ENCODE measurements at regions not wholly inside any gene's neighbourhood (a gene's known extent, or its start where the extent isn't known, plus 50 kb on each side); places are given as distances from the start of the nearest gene placed in this dataset.
"Not testable (repeated sequence)": the region's sequence is repeated elsewhere in the genome, so short reads cannot be mapped to it uniquely, and the experiment has no call there.

- DNase-seq (ENCODE audit: low spot score in 2 of 2); H3K36me3 Mint-ChIP-seq; H3K4me3 Mint-ChIP-seq; ATAC-seq; H3K4me1 Mint-ChIP-seq; H3K27ac Mint-ChIP-seq: not testable (repeated sequence)
- peaks cover 20% of the 10 kb centered on the region for H3K9me3 Mint-ChIP-seq
These were observed 185.2 kb upstream of the REG3G start for GRCh38 chr2:78840311-78840710.

GRCh38 chr2:78845664-78846185 lies 179.8 kb upstream of the REG3G start:
- DNase-seq (ENCODE audit: low spot score in 2 of 2) (no peak), ATAC-seq (no peak)
- Mint-ChIP-seq H3K9me3 (peaks cover 11% of the 10 kb centered on the region), H3K27ac (no peak overlapping the region), H3K36me3 (no peaks in the 10 kb centered on the region), H3K4me3 (no peak overlapping the region), H3K4me1 (no peaks in the 10 kb centered on the region)

- Mint-ChIP-seq H3K4me3 (no peak overlapping the region), H3K36me3 (no peaks in the 10 kb centered on the region), H3K9me3 (peaks cover 17% of the 10 kb centered on the region), H3K4me1 (no peaks in the 10 kb centered on the region), H3K27ac (no peak overlapping the region)
- no peak for ATAC-seq
- no peak for DNase-seq (ENCODE audit: low spot score in 2 of 2)
These were observed 164.0 kb upstream of the REG3G start for GRCh38 chr2:78861546-78861945.

- Mint-ChIP-seq H3K4me3 (no peak overlapping the region), H3K27ac (no peak overlapping the region), H3K36me3 (no peaks in the 10 kb centered on the region), H3K4me1 (no peaks in the 10 kb centered on the region), H3K9me3 (peaks cover 22% of the 10 kb centered on the region)
- DNase-seq (ENCODE audit: low spot score in 2 of 2) (no peak), ATAC-seq (no peak)
These were observed 161.3 kb upstream of the REG3G start for GRCh38 chr2:78864205-78864604.

- Mint-ChIP-seq H3K9me3 (peaks cover 24% of the 10 kb centered on the region), H3K36me3 (no peaks in the 10 kb centered on the region), H3K4me1 (no peaks in the 10 kb centered on the region), H3K4me3 (no peak overlapping the region), H3K27ac (no peak overlapping the region)
- DNase-seq (ENCODE audit: low spot score in 2 of 2) (no peak), ATAC-seq (no peak)
These were observed 159.8 kb upstream of the REG3G start for GRCh38 chr2:78865667-78866066.

GRCh38 chr2:78870343-78870967 lies 155.0 kb upstream of the REG3G start:
- Mint-ChIP-seq H3K36me3 (no peaks in the 10 kb centered on the region), H3K4me1 (no peaks in the 10 kb centered on the region), H3K4me3 (no peak overlapping the region), H3K27ac (no peak overlapping the region), H3K9me3 (peaks cover 14% of the 10 kb centered on the region)
- DNase-seq (ENCODE audit: low spot score in 2 of 2) (no peak), ATAC-seq (no peak)

- no peak overlapping the region for H3K27ac Mint-ChIP-seq
- H3K36me3 Mint-ChIP-seq = no peaks in the 10 kb centered on the region
- ATAC-seq (no peak), DNase-seq (ENCODE audit: low spot score in 2 of 2) (no peak)
- no peaks in the 10 kb centered on the region for H3K4me1 Mint-ChIP-seq
- H3K4me3 Mint-ChIP-seq = no peak overlapping the region
- H3K9me3 Mint-ChIP-seq = peaks cover 12% of the 10 kb centered on the region
These were observed 152.0 kb upstream of the REG3G start for GRCh38 chr2:78873526-78873925.

GRCh38 chr2:78876316-78876688 lies 149.2 kb upstream of the REG3G start:
- Mint-ChIP-seq H3K9me3 (peaks cover 3% of the 10 kb centered on the region), H3K4me3 (no peak overlapping the region), H3K36me3 (no peaks in the 10 kb centered on the region), H3K27ac (no peak overlapping the region), H3K4me1 (no peaks in the 10 kb centered on the region)
- DNase-seq (ENCODE audit: low spot score in 2 of 2) = no peak
- no peak for ATAC-seq

- H3K4me1 Mint-ChIP-seq = no peaks in the 10 kb centered on the region
- H3K9me3 Mint-ChIP-seq = peaks cover 22% of the 10 kb centered on the region
- ATAC-seq (no peak), DNase-seq (ENCODE audit: low spot score in 2 of 2) (no peak)
- H3K27ac Mint-ChIP-seq = no peak overlapping the region
- no peak overlapping the region for H3K4me3 Mint-ChIP-seq
- H3K36me3 Mint-ChIP-seq = no peaks in the 10 kb centered on the region
These were observed 138.1 kb upstream of the REG3G start for GRCh38 chr2:78887446-78887845.

GRCh38 chr2:78890935-78891334 lies 134.6 kb upstream of the REG3G start:
- H3K4me1 Mint-ChIP-seq = no peaks in the 10 kb centered on the region

GRCh38 chr2:78892295-78892694 lies 133.2 kb upstream of the REG3G start:
- Mint-ChIP-seq H3K9me3 (peaks cover 28% of the 10 kb centered on the region), H3K4me3 (no peak overlapping the region), H3K4me1 (no peaks in the 10 kb centered on the region), H3K27ac (no peak overlapping the region), H3K36me3 (no peaks in the 10 kb centered on the region)
- DNase-seq (ENCODE audit: low spot score in 2 of 2) (no peak), ATAC-seq (no peak)

More at GRCh38 chr2:78890935-78891334, 134.6 kb upstream of the REG3G start:
- no peak overlapping the region for H3K27ac Mint-ChIP-seq
- H3K4me3 Mint-ChIP-seq = no peak overlapping the region
- ATAC-seq (no peak), DNase-seq (ENCODE audit: low spot score in 2 of 2) (no peak)
- H3K9me3 Mint-ChIP-seq = peaks cover 24% of the 10 kb centered on the region
- H3K36me3 Mint-ChIP-seq = no peaks in the 10 kb centered on the region

GRCh38 chr2:78895022-78895421 lies 130.5 kb upstream of the REG3G start:
- H3K36me3 Mint-ChIP-seq = no peaks in the 10 kb centered on the region
- no peak overlapping the region for H3K27ac Mint-ChIP-seq
- H3K9me3 Mint-ChIP-seq = peaks cover 29% of the 10 kb centered on the region
- no peak overlapping the region for H3K4me3 Mint-ChIP-seq
- no peaks in the 10 kb centered on the region for H3K4me1 Mint-ChIP-seq
- no peak for ATAC-seq
- no peak for DNase-seq (ENCODE audit: low spot score in 2 of 2)

GRCh38 chr2:78896536-78896935 lies 129.0 kb upstream of the REG3G start:
- no peak for ATAC-seq
- H3K4me1 Mint-ChIP-seq = no peaks in the 10 kb centered on the region
- DNase-seq (ENCODE audit: low spot score in 2 of 2) = no peak
- no peak overlapping the region for H3K4me3 Mint-ChIP-seq
- peaks cover 26% of the 10 kb centered on the region for H3K9me3 Mint-ChIP-seq
- H3K27ac Mint-ChIP-seq = no peak overlapping the region
- H3K36me3 Mint-ChIP-seq = no peaks in the 10 kb centered on the region

GRCh38 chr2:78907089-78907488 lies 118.4 kb upstream of the REG3G start:
- no peak overlapping the region for H3K4me3 Mint-ChIP-seq
- H3K36me3 Mint-ChIP-seq = no peaks in the 10 kb centered on the region
- peaks cover 8% of the 10 kb centered on the region for H3K9me3 Mint-ChIP-seq
- H3K4me1 Mint-ChIP-seq = no peaks in the 10 kb centered on the region
- ATAC-seq (no peak), DNase-seq (ENCODE audit: low spot score in 2 of 2) (no peak)
- no peak overlapping the region for H3K27ac Mint-ChIP-seq

GRCh38 chr2:78908973-78909372 lies 116.5 kb upstream of the REG3G start:
- ATAC-seq (no peak), DNase-seq (ENCODE audit: low spot score in 2 of 2) (no peak)
- Mint-ChIP-seq H3K9me3 (peaks cover 12% of the 10 kb centered on the region), H3K36me3 (no peaks in the 10 kb centered on the region), H3K4me1 (no peaks in the 10 kb centered on the region), H3K27ac (no peak overlapping the region), H3K4me3 (no peak overlapping the region)

- no peaks in the 10 kb centered on the region for H3K4me1 Mint-ChIP-seq
- DNase-seq (ENCODE audit: low spot score in 2 of 2) (no peak), ATAC-seq (no peak)
- no peaks in the 10 kb centered on the region for H3K36me3 Mint-ChIP-seq
- H3K27ac Mint-ChIP-seq = no peak overlapping the region
- no peak overlapping the region for H3K4me3 Mint-ChIP-seq
- peaks cover 14% of the 10 kb centered on the region for H3K9me3 Mint-ChIP-seq
These were observed 115.1 kb upstream of the REG3G start for GRCh38 chr2:78910376-78910775.

GRCh38 chr2:78913257-78913656 lies 112.2 kb upstream of the REG3G start:
- Mint-ChIP-seq H3K4me1 (no peaks in the 10 kb centered on the region), H3K36me3 (no peaks in the 10 kb centered on the region), H3K9me3 (peaks cover 15% of the 10 kb centered on the region), H3K4me3 (no peak overlapping the region), H3K27ac (no peak overlapping the region)
- no peak for DNase-seq (ENCODE audit: low spot score in 2 of 2)
- no peak for ATAC-seq

Data from stimulated activated effector memory CD8-positive, alpha-beta T cell treated with anti-CD3 and anti-CD28 coated beads, Interleukin-12 subunit alpha, Interleukin-12 subunit beta, amount 100 ng/mL, for 72 hours (primary cell).